ENCODE measurements at regions not wholly inside any gene's neighbourhood (a gene's known extent, or its start where the extent isn't known, plus 50 kb on each side); places are given as distances from the start of the nearest gene placed in this dataset.
A peak's percentile ranks its signal among the peaks of the same experiment; 100 is the strongest.

DNA sequence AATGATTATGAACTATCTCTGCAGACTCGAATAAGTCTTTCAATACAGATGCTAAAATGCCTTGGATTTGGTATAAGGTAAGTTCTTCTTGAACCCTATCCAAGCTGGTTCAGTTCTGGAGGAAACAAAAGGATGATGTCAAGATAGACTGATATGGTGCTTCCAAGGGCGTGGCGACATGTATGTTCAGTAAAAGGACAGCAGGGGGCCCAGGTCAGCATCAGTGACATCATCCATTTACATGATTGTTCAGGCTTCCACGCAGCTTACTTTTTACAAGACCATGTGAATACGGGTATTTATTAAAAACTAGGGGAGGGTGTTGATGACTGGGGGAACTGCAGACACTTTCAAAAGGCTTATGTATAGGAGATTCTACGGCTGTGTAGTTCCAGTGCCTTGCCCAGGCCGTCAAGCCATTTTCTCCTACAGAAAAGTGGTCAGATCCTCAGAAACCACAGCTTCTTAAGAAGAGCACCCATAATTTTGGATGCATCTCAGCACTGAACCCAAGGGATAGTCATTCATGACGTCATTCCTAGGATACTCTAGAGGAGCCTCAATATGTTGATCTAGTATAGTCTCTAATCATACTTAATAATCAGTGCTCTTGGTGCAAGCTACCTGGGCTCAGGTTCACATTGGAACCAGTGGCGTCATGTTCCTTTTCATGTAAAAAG, 527.7 kb downstream of the FUT8 start:
- no peaks in the 10 kb centered on the region for H3K27me3 ChIP-seq (ENCODE audit: control insufficient read depth, insufficient read depth, low read length, poor library complexity, severe bottlenecking)
- H3K36me3 ChIP-seq (ENCODE audit: control insufficient read depth, insufficient read depth, low read length), result no peaks in the 10 kb centered on the region
- peaks cover 20% of the 10 kb centered on the region for H3K4me1 Mint-ChIP-seq
- TF ChIP-seq, protein P1, sequence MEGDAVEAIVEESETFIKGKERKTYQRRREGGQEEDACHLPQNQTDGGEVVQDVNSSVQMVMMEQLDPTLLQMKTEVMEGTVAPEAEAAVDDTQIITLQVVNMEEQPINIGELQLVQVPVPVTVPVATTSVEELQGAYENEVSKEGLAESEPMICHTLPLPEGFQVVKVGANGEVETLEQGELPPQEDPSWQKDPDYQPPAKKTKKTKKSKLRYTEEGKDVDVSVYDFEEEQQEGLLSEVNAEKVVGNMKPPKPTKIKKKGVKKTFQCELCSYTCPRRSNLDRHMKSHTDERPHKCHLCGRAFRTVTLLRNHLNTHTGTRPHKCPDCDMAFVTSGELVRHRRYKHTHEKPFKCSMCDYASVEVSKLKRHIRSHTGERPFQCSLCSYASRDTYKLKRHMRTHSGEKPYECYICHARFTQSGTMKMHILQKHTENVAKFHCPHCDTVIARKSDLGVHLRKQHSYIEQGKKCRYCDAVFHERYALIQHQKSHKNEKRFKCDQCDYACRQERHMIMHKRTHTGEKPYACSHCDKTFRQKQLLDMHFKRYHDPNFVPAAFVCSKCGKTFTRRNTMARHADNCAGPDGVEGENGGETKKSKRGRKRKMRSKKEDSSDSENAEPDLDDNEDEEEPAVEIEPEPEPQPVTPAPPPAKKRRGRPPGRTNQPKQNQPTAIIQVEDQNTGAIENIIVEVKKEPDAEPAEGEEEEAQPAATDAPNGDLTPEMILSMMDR (conservative IDR thresholded peaks at IDR 0.05), result peak; percentile 56
- H3K4me1 ChIP-seq (ENCODE audit: control insufficient read depth, insufficient read depth, low read length), result no peaks in the 10 kb centered on the region
- no peaks in the 10 kb centered on the region for H3K9me3 ChIP-seq (ENCODE audit: control insufficient read depth, low read length)
- WGBS, 2 experiments (ENCODE audit: insufficient coverage in 1 of 2, insufficient read length in 1 of 2), result 94 to 95% methylated on average over 6 to 9 of the region's 9 CpGs
- H3K27me3 Mint-ChIP-seq (ENCODE audit: insufficient read depth), result no peaks in the 10 kb centered on the region
- H3K9me3 Mint-ChIP-seq, result no peaks in the 10 kb centered on the region
- H3K27ac ChIP-seq (ENCODE audit: low read depth, low read length), result no peak overlapping the region
- H3K27ac Mint-ChIP-seq, result no peak overlapping the region
- no peak overlapping the region for H3K9ac ChIP-seq (ENCODE audit: extremely low read depth, low read length, poor library complexity, severe bottlenecking)
- no peak overlapping the region for H3K4me3 ChIP-seq (ENCODE audit: low read length)
- no peak for DNase-seq
- no peaks in the 10 kb centered on the region for H3K36me3 Mint-ChIP-seq (ENCODE audit: low read depth)
- H3K4me3 Mint-ChIP-seq, result no peak overlapping the region

- Histone ChIP-seq H3K9ac (ENCODE audit: extremely low read depth, low read length, poor library complexity, severe bottlenecking) (no peak overlapping the region), H3K9me3 (ENCODE audit: control insufficient read depth, low read length) (no peaks in the 10 kb centered on the region), H3K27me3 (ENCODE audit: control insufficient read depth, insufficient read depth, low read length, poor library complexity, severe bottlenecking) (no peaks in the 10 kb centered on the region), H3K36me3 (ENCODE audit: control insufficient read depth, insufficient read depth, low read length) (no peaks in the 10 kb centered on the region), H3K4me1 (ENCODE audit: control insufficient read depth, insufficient read depth, low read length) (no peaks in the 10 kb centered on the region), H3K27ac (ENCODE audit: low read depth, low read length) (no peak overlapping the region), H3K4me3 (ENCODE audit: low read length) (no peak overlapping the region)
- no peak overlapping the region for H3K4me3 Mint-ChIP-seq
- H3K9me3 Mint-ChIP-seq, result no peaks in the 10 kb centered on the region
- H3K4me1 Mint-ChIP-seq, result peaks cover 20% of the 10 kb centered on the region
- TF ChIP-seq, protein P1 (conservative IDR thresholded peaks at IDR 0.05), result no peak
- no peak overlapping the region for H3K27ac Mint-ChIP-seq
- 69 to 75% methylated on average over 3 to 4 of the region's 4 CpGs for whole genome bisulfite sequencing, 2 experiments (ENCODE audit: insufficient coverage in 1 of 2, insufficient read length in 1 of 2)
- H3K36me3 Mint-ChIP-seq (ENCODE audit: low read depth), result no peaks in the 10 kb centered on the region
- no peak for DNase-seq
- H3K27me3 Mint-ChIP-seq (ENCODE audit: insufficient read depth), result no peaks in the 10 kb centered on the region
These were observed 528.6 kb downstream of the FUT8 start for GRCh38 chr14:65941091-65941490.

- no peak for DNase-seq
- TF ChIP-seq, protein P1 (conservative IDR thresholded peaks at IDR 0.05), result no peak
- Mint-ChIP-seq H3K4me3 (no peak overlapping the region), H3K36me3 (ENCODE audit: low read depth) (no peaks in the 10 kb centered on the region), H3K4me1 (peaks cover 18% of the 10 kb centered on the region), H3K27ac (no peak overlapping the region), H3K9me3 (no peaks in the 10 kb centered on the region), H3K27me3 (ENCODE audit: insufficient read depth) (peaks cover 3% of the 10 kb centered on the region)
- Histone ChIP-seq H3K9ac (ENCODE audit: extremely low read depth, low read length, poor library complexity, severe bottlenecking) (no peak overlapping the region), H3K9me3 (ENCODE audit: control insufficient read depth, low read length) (no peaks in the 10 kb centered on the region), H3K36me3 (ENCODE audit: control insufficient read depth, insufficient read depth, low read length) (no peaks in the 10 kb centered on the region), H3K27me3 (ENCODE audit: control insufficient read depth, insufficient read depth, low read length, poor library complexity, severe bottlenecking) (peaks cover 3% of the 10 kb centered on the region), H3K4me3 (ENCODE audit: low read length) (no peak overlapping the region), H3K27ac (ENCODE audit: low read depth, low read length) (no peak overlapping the region), H3K4me1 (ENCODE audit: control insufficient read depth, insufficient read depth, low read length) (no peaks in the 10 kb centered on the region)
These were observed 530.6 kb downstream of the FUT8 start for GRCh38 chr14:65943150-65943549.

Data from endodermal cell (in vitro differentiated cells).